ENCODE measurements at regions not wholly inside any gene's neighbourhood (a gene's known extent, or its start where the extent isn't known, plus 50 kb on each side); places are given as distances from the start of the nearest gene placed in this dataset.
"Not testable (repeated sequence)": the region's sequence is repeated elsewhere in the genome, so short reads cannot be mapped to it uniquely, and the experiment has no call there.

- no peak for DNase-seq
Observed at GRCh38 chr5:99398976-99399375, 470.2 kb upstream of the CHD1 start.

GRCh38 chr5:99386406-99387077, 457.7 kb upstream of the CHD1 start:
- DNase-seq: no peak

GRCh38 chr5:99379187-99379586, 450.4 kb upstream of the CHD1 start:
- no peak for DNase-seq

- DNase-seq: no peak
Observed at GRCh38 chr5:99378443-99378842, 449.6 kb upstream of the CHD1 start.

GRCh38 chr5:99369797-99370593, 441.2 kb upstream of the CHD1 start:
- DNase-seq: no peak

GRCh38 chr5:99368726-99369125, 439.9 kb upstream of the CHD1 start:
- no peak for DNase-seq

- no peak for DNase-seq
Observed at GRCh38 chr5:99355881-99356280, 427.1 kb upstream of the CHD1 start.

- no peak for DNase-seq
Observed at GRCh38 chr5:99349787-99350186, 421.0 kb upstream of the CHD1 start.

GRCh38 chr5:99348597-99348996, 419.8 kb upstream of the CHD1 start:
- DNase-seq: no peak

- not testable (repeated sequence) for DNase-seq
Observed at GRCh38 chr5:99339758-99340157, 411.0 kb upstream of the CHD1 start.

GRCh38 chr5:99334936-99335335, 406.1 kb upstream of the CHD1 start:
- no peak for DNase-seq

- DNase-seq: no peak
Observed at GRCh38 chr5:99331061-99331460, 402.3 kb upstream of the CHD1 start.

- no peak for DNase-seq
Observed at GRCh38 chr5:99320436-99320835, 391.6 kb upstream of the CHD1 start.

- no peak for DNase-seq
Observed at GRCh38 chr5:99317136-99317535, 388.3 kb upstream of the CHD1 start.

GRCh38 chr5:99316484-99316883, 387.7 kb upstream of the CHD1 start:
- DNase-seq: no peak

GRCh38 chr5:99315413-99316183, 386.8 kb upstream of the CHD1 start:
- no peak for DNase-seq

- no peak for DNase-seq
Observed at GRCh38 chr5:99314721-99315120, 385.9 kb upstream of the CHD1 start.

- no peak for DNase-seq
Observed at GRCh38 chr5:99308131-99308530, 379.3 kb upstream of the CHD1 start.

- no peak for DNase-seq
Observed at GRCh38 chr5:99305045-99305580, 376.3 kb upstream of the CHD1 start.

- no peak for DNase-seq
Observed at GRCh38 chr5:99285606-99286005, 356.8 kb upstream of the CHD1 start.

GRCh38 chr5:99275128-99275527, 346.3 kb upstream of the CHD1 start:
- no peak for DNase-seq

- DNase-seq: no peak
Observed at GRCh38 chr5:99272576-99272975, 343.8 kb upstream of the CHD1 start.

GRCh38 chr5:99258819-99259218, 330.0 kb upstream of the CHD1 start:
- DNase-seq: no peak

- DNase-seq: no peak
Observed at GRCh38 chr5:99248066-99248465, 319.3 kb upstream of the CHD1 start.

Measured in right hindlimb (tissue), 1 donor.